Testis (tissue), 2 donors: ENCODE measurements at regions not wholly inside any gene's neighbourhood (a gene's known extent, or its start where the extent isn't known, plus 50 kb on each side); places are given as distances from the start of the nearest gene placed in this dataset.

Experiments used
- DNase-seq: peaks from one replicate; pipeline ENCODE4 v3.0.0-alpha.2; 2019
- H3K27ac ChIP-seq, 2 donors: fragments of 200-600 bp; sonication (generic); one replicate each; pipeline ENCODE4 v1.5.1; 2019
- H3K27me3 ChIP-seq: fragments of 200-600 bp; sonication (generic); one replicate; pipeline ENCODE4 v1.5.1; 2019
- H3K36me3 ChIP-seq: fragments of 200-600 bp; sonication (generic); one replicate; pipeline ENCODE4 v1.5.1; 2017; ENCODE audit warnings: low read depth; ENCODE audit errors: missing control alignments
- H3K4me1 ChIP-seq: fragments of 200-600 bp; sonication (generic); one replicate; pipeline ENCODE4 v1.5.1; 2019
- H3K4me3 ChIP-seq, 2 donors: fragments of 200-600 bp; sonication (generic); one replicate each; pipeline ENCODE4 v1.5.1; 2017 to 2019
- H3K9me3 ChIP-seq: fragments of 200-600 bp; sonication (generic); one replicate; pipeline ENCODE4 v1.5.1; 2017
- CTCF ChIP-seq, 3 experiments: fragments of 450-650 bp in 2 of 3; fragments of 200-600 bp in 1 of 3; sonication (generic) in 1 of 3; IDR thresholded peaks; one replicate each; pipeline ENCODE4 v1.5.1; 2016 to 2019; ENCODE audit warnings: antibody characterized with exemption in 3 of 3, mild to moderate bottlenecking in 2 of 3, moderate library complexity in 1 of 3
- POLR2A ChIP-seq: fragments of 450-650 bp; IDR thresholded peaks from one replicate; pipeline ENCODE4 v1.6.1; 2017; ENCODE audit warnings: antibody characterized with exemption, mild to moderate bottlenecking, moderate library complexity
- WGBS, 2 donors: methylation state at CpG; one replicate each; pipeline ENCODE4 v1.1.5; 2018; 5-methylcytosine and 5-hydroxymethylcytosine counted together
- intact Hi-C: fragments of 100-400 bp; cut with DNase I; formaldehyde crosslinking; loops from one replicate; pipeline ENCODE4 v1.15.1; 2023; ENCODE audit warnings: low total_unique reads

DNA sequence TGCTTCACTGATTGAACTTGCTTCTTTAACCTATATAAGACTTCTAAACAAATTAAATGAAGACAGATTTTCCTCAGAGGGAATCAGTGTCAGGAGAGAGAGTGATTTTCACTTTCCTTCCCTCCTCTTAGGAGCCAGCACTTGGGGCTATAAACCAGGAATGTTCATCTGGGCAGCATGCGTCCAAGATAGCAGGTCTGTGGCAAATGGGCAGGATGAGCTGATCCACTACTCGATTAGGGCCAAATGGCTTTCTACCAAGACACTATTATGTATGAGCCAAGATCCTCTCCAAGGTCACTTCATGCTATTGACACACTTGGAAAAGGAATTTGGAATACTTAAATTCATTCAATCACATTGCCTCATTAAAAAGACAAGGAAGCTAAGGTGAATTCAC lies 203.9 kb upstream of the GRID2 start:
- H3K4me1 ChIP-seq = no peaks in the 10 kb centered on the region
- H3K27ac ChIP-seq = no peak overlapping the region
- H3K4me3 ChIP-seq = no peak overlapping the region
- WGBS, 2 donors = 26 to 29% methylated on average over 2 of the region's 2 CpGs
- no peak for DNase-seq
- intact Hi-C loops = no loop called here
- no peak for TF ChIP-seq POLR2A
- TF ChIP-seq CTCF (IDR thresholded peaks at IDR 0.05) = no peak
- H3K36me3 ChIP-seq = no peaks in the 10 kb centered on the region
- H3K9me3 ChIP-seq = no peaks in the 10 kb centered on the region
- H3K27me3 ChIP-seq = no peaks in the 10 kb centered on the region

DNA sequence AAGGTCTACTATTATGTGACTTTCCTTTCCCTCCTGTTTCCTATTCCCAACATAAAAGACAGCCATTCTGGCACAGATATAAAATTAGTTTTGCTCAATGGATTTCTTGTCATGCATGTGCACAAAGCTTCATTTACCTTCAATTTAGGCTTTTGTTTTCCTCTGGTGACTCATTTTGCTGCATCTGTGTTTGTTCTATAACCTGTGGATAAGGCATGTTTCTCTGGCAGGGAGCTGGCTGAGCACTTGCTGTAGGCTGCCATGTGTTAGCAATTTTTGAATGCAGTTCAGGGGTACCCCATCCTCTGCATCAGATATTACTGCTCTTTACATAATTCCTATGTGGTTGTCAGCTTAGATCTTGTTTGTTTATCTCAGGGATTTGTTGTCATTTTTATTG lies 202.8 kb upstream of the GRID2 start:
- intact Hi-C loops = no loop called here
- no peak overlapping the region for H3K4me3 ChIP-seq

GRCh38 chr4:92101737-92102172 lies 202.0 kb upstream of the GRID2 start:
- intact Hi-C loops = no loop called here
- no peaks in the 10 kb centered on the region for H3K4me1 ChIP-seq
- H3K36me3 ChIP-seq = no peaks in the 10 kb centered on the region
- H3K27me3 ChIP-seq = no peaks in the 10 kb centered on the region
- TF ChIP-seq CTCF (IDR thresholded peaks at IDR 0.05) = no peak
- TF ChIP-seq POLR2A = no peak
- H3K4me3 ChIP-seq = no peak overlapping the region
- no peaks in the 10 kb centered on the region for H3K9me3 ChIP-seq
- no peak for DNase-seq
- no peak overlapping the region for H3K27ac ChIP-seq

More for the DNA sequence above, 202.8 kb upstream of the GRID2 start:
- Histone ChIP-seq H3K9me3 (no peaks in the 10 kb centered on the region), H3K4me1 (no peaks in the 10 kb centered on the region), H3K27ac (no peak overlapping the region), H3K27me3 (no peaks in the 10 kb centered on the region), H3K36me3 (no peaks in the 10 kb centered on the region)
- no peak for DNase-seq
- TF ChIP-seq CTCF (IDR thresholded peaks at IDR 0.05) (no peak), POLR2A (no peak)

- H3K4me1 ChIP-seq = no peaks in the 10 kb centered on the region
- 79 to 90% methylated on average over 2 of the region's 2 CpGs for whole genome bisulfite sequencing, 2 donors
- no peaks in the 10 kb centered on the region for H3K27me3 ChIP-seq
- TF ChIP-seq POLR2A (no peak), CTCF (IDR thresholded peaks at IDR 0.05) (no peak)
- no peak overlapping the region for H3K27ac ChIP-seq
- H3K9me3 ChIP-seq = no peaks in the 10 kb centered on the region
- no peak overlapping the region for H3K4me3 ChIP-seq
- no peaks in the 10 kb centered on the region for H3K36me3 ChIP-seq
- intact Hi-C loops = no loop called here
- no peak for DNase-seq
Measured at GRCh38 chr4:92104506-92104905, 199.3 kb upstream of the GRID2 start.

DNA sequence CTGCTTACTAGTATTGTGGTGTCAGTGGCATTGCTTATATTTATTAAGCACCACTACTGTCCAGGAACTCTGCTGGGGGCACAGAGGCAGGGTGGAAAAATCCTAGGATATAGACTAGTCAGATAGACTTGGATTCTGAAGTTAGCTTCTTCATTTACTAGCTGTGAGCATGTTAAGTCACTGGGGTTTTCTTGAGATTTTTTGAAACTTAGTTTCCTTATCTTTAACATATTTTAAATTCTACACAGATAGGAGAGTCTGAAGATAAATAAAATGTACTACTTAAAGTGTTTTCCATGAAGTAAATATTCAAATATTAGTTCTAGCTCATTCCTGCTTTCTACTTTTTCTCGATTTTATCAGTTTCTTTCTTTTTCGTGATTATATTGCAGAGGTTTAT lies 196.9 kb upstream of the GRID2 start:
- Histone ChIP-seq H3K4me1 (no peaks in the 10 kb centered on the region), H3K4me3 (no peak overlapping the region), H3K27me3 (no peaks in the 10 kb centered on the region), H3K36me3 (no peaks in the 10 kb centered on the region), H3K9me3 (no peaks in the 10 kb centered on the region), H3K27ac (no peak overlapping the region)
- TF ChIP-seq CTCF (IDR thresholded peaks at IDR 0.05) (no peak), POLR2A (no peak)
- intact Hi-C loops = no loop called here
- DNase-seq = no peak
- WGBS, 2 donors = 65 to 72% methylated on average over 2 of the region's 2 CpGs
